ENCODE measurements at regions not wholly inside any gene's neighbourhood (a gene's known extent, or its start where the extent isn't known, plus 50 kb on each side); places are given as distances from the start of the nearest gene placed in this dataset.

- DNase-seq, result no peak
These were observed 546.7 kb downstream of the EPHA4 start for GRCh38 chr2:221025398-221025797.

DNA sequence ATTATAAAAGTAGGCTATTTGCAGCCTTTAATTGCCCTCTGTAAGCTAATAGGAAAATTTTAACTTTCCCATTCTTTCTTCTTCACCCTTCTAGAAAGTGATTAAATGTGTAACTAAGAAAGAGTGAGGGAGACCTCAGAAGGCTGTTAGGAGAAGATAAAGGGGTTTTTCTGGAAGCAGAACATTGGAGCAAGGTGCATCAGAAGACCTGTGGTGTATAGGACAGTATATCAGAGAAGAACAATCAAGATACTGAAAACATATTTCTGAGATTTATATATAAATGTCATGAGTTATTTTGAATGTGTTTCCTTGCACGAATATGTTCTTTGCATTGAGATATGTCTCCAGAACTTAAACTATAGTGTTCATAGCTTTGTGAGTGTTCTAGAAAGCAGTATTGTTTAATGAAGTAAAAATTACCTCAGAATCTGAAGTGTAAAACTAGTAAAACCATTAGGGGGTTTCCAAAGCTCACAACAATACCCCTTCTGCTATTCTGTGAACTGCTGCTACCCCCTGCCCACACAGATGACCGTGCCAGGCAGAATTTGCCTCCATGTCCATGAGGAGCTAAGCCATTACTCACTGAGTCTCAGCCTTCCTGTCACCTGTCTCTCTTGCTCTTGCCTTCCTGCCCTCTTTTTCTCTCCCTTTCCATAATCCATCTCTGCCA is 537.9 kb downstream of the EPHA4 start:
- DNase-seq, result no peak

DNA sequence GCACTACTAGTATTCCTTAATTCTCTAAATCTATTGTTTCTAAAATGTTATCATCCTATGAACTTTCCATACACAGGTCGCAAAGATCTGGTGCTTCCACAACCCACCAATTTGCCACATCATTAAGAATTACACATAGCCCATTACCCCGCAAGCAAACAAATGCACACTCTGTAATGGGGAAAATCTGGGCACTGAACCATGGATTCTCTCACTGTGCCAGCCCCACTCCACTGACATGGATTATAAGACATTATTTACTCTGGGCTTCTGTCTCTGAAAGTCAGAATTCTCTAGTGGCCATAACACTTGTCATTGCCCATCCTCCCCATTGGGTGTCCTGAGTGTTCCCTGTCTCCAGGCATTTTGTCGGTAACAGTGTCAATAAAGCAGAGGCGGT is 537.1 kb downstream of the EPHA4 start:
- no peak for DNase-seq

DNA sequence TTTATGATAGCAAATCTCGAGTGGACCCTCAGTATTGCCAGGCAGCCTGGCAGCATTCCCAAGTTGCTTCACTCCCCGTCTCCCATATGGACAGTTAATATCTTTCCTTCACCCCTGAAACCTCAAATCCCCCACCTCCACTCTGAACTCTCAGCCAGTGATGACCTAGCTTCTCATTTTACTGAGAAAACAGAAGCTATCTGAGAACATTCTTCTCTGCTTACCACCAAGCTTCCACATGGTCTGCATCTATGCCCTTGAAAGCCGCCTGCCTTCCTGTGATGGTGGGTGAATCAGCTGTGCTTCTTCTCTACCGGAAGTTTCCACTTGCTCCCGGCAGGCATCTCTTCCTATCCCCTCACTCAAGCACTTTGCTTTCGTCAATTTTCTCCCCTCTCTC is 529.2 kb downstream of the EPHA4 start:
- DNase-seq, result no peak

GRCh38 chr2:221044781-221045180 is 527.3 kb downstream of the EPHA4 start:
- no peak for DNase-seq

DNA sequence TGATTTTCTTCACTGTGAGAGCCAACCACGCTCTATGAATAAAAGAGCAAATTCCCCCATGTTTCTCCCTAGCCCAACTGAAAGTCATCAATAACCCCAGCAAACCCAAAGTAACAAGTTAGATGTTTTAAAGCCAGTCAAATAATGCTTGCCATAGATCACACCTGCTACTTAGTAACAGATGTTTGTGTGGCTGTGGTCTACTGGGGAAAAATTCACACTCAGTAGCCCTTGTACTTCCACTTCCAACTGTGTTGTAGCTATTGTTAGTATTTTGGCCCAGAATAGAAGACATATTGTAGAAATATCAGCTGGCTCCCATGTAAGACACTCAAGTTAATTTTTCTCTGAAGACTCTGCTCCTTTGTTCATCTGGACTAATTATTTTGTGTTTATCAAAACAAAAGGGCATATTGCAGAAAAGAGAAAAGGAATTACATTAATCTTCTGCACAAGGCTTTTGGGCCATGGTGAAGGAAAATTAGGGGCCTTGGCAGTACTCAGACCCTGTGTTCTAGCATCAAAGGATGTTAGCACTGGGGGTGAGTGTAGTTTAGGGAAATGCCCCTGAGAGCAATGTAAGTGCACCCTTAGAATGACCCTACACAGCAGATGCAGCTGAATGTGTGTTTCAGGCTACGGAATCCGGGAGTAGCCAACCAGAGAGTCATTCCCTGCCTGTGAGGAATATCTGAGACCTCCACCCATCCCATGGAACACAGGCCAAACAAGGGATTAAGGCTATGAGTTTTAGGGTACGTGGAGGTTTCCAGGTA is 521.9 kb downstream of the EPHA4 start:
- no peak for DNase-seq

- DNase-seq, result no peak
These were observed 520.9 kb downstream of the EPHA4 start for GRCh38 chr2:221051162-221051561.

- DNase-seq, result no peak
These were observed 511.7 kb downstream of the EPHA4 start for GRCh38 chr2:221060376-221060775.

DNA sequence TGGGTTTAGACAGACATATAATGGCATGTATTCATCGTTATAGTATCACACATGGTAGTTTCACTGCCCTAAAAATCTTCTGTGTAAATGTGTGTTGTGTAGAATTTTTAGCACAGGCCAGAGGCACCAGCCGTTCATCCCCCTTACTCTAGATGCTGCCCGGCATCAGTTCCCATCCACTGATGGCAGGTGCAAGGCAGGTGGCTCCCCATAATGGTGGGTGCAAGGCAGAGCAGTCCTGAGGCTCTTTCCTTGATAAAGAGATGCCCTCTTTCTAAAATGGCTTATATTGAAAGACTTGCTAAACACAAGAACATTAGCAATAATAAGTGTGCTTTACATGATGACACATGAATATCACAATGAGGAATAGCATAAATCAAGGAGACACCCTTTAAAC is 508.5 kb downstream of the EPHA4 start:
- DNase-seq, result no peak

GRCh38 chr2:221064058-221064854 is 507.8 kb downstream of the EPHA4 start:
- no peak for DNase-seq

DNA sequence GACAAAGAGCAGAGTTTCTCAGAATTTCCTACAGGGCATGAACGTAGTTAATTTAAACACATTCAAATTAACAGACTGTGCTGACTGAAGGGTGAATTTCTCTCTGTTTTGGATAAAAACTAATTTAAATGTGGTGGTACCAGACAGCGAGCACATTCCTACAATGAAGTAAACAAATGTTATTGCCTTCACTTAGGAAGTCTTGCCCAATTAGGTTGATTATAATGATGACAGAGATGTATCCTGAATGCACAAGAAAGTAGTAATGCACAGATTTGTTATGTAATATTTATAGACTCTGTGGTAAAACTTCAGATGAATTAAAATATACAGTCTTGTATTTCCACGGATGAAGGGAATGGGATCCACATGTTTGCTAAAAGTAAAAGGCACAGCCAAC is 507.2 kb downstream of the EPHA4 start:
- no peak for DNase-seq

DNA sequence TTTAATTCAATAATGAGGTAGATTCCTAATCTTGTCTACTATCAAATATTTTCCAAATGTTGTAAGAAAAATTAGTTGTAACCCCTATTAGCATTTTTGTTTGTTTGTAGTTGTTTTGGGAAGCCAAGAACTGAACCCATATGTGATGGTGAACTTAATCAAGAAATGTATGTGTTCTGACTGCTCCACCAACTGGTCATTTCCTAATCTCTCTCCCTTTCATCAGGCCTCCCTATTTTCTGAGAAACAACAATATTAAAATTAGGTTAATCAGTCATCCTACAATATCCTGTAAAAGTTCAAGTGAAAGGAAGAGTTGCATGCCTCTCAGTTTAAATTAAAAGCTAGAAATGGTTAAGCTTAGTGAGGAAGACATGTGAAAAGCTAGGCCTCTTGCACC is 504.0 kb downstream of the EPHA4 start:
- no peak for DNase-seq

- DNase-seq, result no peak
These were observed 502.0 kb downstream of the EPHA4 start for GRCh38 chr2:221070106-221070505.

DNA sequence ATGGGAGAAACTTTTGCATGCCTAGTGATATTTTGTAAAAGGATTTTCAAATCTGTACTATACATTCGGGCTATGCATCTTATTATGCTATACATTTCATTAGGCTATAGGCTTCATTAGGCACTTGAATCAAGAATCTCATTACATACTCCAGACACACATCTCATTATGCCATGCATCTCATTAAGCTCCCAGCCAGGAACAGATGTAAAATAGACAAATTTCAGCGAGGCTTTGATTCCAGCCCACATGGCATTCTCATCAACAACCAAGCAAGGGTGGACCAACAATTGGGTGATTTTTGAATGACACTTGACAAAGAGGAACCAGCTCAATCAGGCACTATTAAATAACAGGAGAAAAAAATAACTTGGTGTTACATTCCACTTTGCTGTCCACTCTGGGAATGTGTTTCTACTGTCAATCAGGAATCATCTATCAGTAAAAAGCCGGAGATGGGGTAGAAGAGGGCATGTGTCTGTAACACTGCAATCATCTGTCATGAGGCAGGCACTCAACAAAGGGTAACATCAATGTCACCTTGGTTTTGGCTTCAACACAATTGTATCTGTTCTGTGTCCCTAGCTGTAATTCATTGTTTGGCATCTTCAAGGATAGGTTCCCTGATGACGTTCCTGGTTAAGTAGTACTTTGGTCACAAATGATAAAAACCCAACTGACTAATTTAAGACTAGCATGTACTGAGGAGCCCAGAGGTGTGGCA is 498.6 kb downstream of the EPHA4 start:
- no peak for DNase-seq

DNA sequence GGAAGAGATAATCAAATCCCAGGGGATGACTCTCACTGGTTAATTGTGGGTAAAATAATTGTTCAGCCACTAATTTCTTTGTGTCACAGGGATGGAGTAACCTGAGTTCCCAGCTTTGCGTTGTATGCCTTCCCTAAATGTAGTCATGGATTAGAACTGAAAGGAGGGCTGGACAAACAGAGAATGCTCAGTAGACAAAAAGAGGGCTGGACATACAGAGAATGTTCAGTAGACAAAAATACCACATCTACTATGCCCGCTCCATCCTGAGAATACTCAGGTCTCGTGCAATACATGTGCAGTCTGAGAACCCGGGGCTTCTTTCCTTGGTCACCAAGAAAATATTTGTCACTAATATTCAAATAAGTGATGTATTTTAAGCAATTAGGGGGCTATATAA is 497.9 kb downstream of the EPHA4 start:
- no peak for DNase-seq

GRCh38 chr2:221075203-221075602 is 496.9 kb downstream of the EPHA4 start:
- DNase-seq, result no peak

- no peak for DNase-seq
These were observed 494.9 kb downstream of the EPHA4 start for GRCh38 chr2:221077251-221077650.

- DNase-seq, result no peak
These were observed 494.3 kb downstream of the EPHA4 start for GRCh38 chr2:221077799-221078198.

DNA sequence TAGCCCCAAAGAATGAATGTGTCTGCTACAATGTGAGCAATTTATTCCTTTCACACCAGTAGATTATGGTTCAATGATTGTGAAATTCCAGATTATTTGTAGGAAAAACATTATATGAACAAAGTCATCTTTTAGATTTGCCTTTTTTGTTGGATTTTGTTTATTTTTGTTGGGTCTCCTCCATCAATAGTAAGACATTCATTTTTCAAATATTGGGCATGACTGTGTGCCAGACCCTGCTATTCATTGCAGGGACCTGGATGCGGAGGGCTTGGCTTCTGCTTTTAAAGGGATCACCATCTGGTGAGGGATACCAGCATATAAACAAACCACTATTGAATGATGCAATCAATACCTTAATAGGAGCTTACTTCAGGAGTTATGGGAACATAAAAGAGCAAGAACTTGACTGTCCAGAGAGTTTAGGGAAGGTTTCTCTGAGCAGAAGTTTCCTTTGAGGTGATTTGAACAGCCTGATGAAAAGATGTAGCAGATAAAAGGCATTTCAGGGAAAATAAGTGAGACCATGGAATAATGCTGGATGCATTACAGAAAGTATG is 486.7 kb downstream of the EPHA4 start:
- DNase-seq, result no peak

GRCh38 chr2:221085936-221086335 is 486.2 kb downstream of the EPHA4 start:
- DNase-seq, result no peak

DNA sequence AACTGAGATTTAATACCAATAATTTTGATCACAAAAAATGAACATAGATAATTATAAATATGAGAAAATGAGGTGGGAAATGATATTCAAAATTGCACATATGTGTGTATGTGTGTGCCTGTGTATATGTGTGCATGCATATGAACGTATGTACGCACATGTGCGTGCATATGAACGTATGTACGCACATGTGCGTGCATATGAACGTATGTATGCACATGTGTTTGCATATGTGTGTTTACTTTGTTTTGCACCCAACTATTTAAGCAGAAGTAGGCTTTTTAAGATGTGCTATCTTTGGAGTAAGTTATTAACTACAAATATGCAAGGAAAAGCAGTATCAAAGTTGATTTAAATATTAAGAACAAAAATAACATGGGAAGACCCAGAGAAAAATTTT is 484.3 kb downstream of the EPHA4 start:
- no peak for DNase-seq

DNA sequence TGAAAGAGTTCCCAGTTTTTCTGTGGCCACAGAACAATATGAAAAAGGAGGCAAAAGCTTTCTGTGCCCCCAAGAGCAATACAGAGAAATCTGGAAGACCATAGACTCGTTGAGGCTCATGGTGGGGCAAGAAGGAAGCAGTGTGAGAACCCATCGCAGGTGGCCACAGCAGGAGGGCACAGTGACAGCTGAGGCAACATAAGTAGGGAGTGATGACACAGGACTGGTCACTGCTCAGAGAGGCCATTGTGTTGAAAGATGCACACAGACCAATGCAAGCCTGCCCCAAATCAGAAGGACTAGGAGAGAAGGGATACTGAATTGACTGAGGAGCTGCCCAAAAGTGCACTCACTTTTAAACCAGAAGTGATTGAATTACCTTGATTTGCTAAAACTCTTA is 483.6 kb downstream of the EPHA4 start:
- no peak for DNase-seq

Measured in hypothalamus (tissue), 51 donors.